Panc1 (cell line): ENCODE measurements at regions not wholly inside any gene's neighbourhood (a gene's known extent, or its start where the extent isn't known, plus 50 kb on each side); places are given as distances from the start of the nearest gene placed in this dataset.

ENCODE experiments used
- ATAC-seq: fragments of 200-7000 bp; cut with Tn5 transposase; 2 replicates; pipeline ENCODE4 v1.9.1; 2020; ENCODE audit warnings: mild to moderate bottlenecking, moderate library complexity
- BruUV-seq: library from RNA; stranded (reverse); fragments of 400-500 nt; replicated peaks from 2 replicates; lab custom pipeline; 2021; lab: Mats Ljungman, UMichigan
- CTCF ChIA-PET: fragments of 300-600 bp; sonication (Branson Sonifier 250); formaldehyde crosslinking; loops from one replicate; lab custom pipeline; 2022; ENCODE audit warnings: antibody characterized with exemption; lab: Charles Lee
- POLR2A ChIA-PET: fragments of 300-600 bp; sonication (Branson Sonifier 250); formaldehyde crosslinking; loops from one replicate; lab custom pipeline; 2022; ENCODE audit warnings: antibody characterized with exemption; lab: Charles Lee
- DNase-seq: peaks from one replicate; pipeline ENCODE4 v3.0.0-alpha.2; 2010; ENCODE audit warnings: low read depth, low spot score
- H3K27ac ChIP-seq: 2 replicates; pipeline ENCODE4 v1.5.1; 2011; ENCODE audit warnings: mild to moderate bottlenecking, low read length, inconsistent platforms
- H3K27me3 ChIP-seq: fragments of 200-500 bp; sonication (Bioruptor generic); 2 replicates; pipeline ENCODE4 v1.6.0; 2014; ENCODE audit warnings: low read length, inconsistent platforms; ENCODE audit not compliant: control insufficient read depth, insufficient read depth
- H3K36me3 ChIP-seq: fragments of 200-500 bp; sonication (Bioruptor generic); 2 replicates; pipeline ENCODE4 v1.5.1; 2014; ENCODE audit warnings: inconsistent platforms, mild to moderate bottlenecking, low read length, moderate library complexity; ENCODE audit not compliant: control insufficient read depth, insufficient read depth
- H3K4me1 ChIP-seq: 2 replicates; pipeline ENCODE4 v1.5.1; 2011; ENCODE audit warnings: inconsistent platforms, mild to moderate bottlenecking, low read length, moderate library complexity; ENCODE audit not compliant: control insufficient read depth, insufficient read depth
- H3K4me3 ChIP-seq, 2 experiments: 2 replicates each; pipeline ENCODE4 v1.5.1; 2011 to 2012; ENCODE audit warnings: low read depth in 2 of 2, low read length in 2 of 2, mild to moderate bottlenecking in 2 of 2, inconsistent platforms in 1 of 2, moderate library complexity in 1 of 2
- H3K9me3 ChIP-seq: fragments of 200-500 bp; sonication (Bioruptor generic); 2 replicates; pipeline ENCODE4 v1.5.1; 2014; ENCODE audit warnings: low read depth, mild to moderate bottlenecking, inconsistent platforms, low read length, moderate library complexity; ENCODE audit not compliant: control insufficient read depth, insufficient read depth
- POLR2AphosphoS5 ChIP-seq: IDR thresholded peaks from 2 replicates; pipeline ENCODE4 v1.6.1; 2012; ENCODE audit warnings: mild to moderate bottlenecking, low read depth, low read length, moderate library complexity
- SIN3A ChIP-seq: IDR thresholded peaks from 2 replicates; pipeline ENCODE4 v1.6.1; 2012; ENCODE audit warnings: low read depth, mild to moderate bottlenecking, low read length, moderate library complexity, borderline replicate concordance; ENCODE audit not compliant: insufficient read depth
- TCF7L2 ChIP-seq: IDR thresholded peaks from 2 replicates; pipeline ENCODE4 v1.6.1; 2011; ENCODE audit warnings: mild to moderate bottlenecking, low read depth, low read length, inconsistent platforms
- in situ Hi-C: cut with HindIII; loops from 2 replicates; pipeline ENCODE4 v1.10.0; 2016; ENCODE audit warnings: low sequenced_read_pairs, low pct_unique_long_range_greater_than_20kb
- intact Hi-C: fragments of 100-400 bp; cut with micrococcal nuclease; formaldehyde crosslinking; loops from one replicate; pipeline ENCODE4 v1.10.0; 2022; ENCODE audit not compliant: unreplicated experiment
- TF ChIP-seq, protein P1 (sequence below), 2 experiments: IDR thresholded peaks; 2 replicates each; pipeline ENCODE4 v1.6.1; 2011 to 2012; ENCODE audit warnings: low read depth in 2 of 2, control low read depth in 1 of 2, low read length in 1 of 2, mild to moderate bottlenecking in 1 of 2, moderate library complexity in 1 of 2; ENCODE audit not compliant: insufficient read depth in 1 of 2
- TF ChIP-seq, protein P2 (sequence below): fragments of 450-650 bp; IDR thresholded peaks from 2 replicates; pipeline ENCODE4 v1.5.1; 2017; ENCODE audit warnings: mild to moderate bottlenecking

DNA sequence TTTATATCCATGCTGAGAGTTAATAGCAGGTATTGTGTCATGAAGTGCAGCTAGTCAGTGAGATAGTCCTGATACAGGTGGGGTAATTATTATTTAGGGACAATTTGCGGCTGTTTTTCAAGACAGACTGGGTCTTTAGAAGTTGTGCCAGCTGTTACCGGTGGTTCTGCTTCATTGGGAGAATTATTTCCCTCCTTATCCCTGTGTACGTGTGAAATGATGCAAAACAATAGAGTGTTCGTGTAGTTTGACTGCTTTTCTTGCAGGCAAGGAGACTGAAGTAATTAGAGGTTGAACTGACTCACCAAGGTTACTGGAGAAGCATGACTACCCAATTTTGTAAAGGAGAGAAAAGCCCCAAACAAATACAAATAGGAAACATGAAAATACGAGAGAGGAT is 101.7 kb downstream of the ARRDC3 start:
- H3K36me3 ChIP-seq, result no peaks in the 10 kb centered on the region
- CTCF ChIA-PET, result no interaction called here
- intact Hi-C loops (no loop called here), in situ Hi-C loops (no loop called here)
- peak overlapping the region; percentile 98 for H3K27ac ChIP-seq
- peak; percentile 52 for DNase-seq
- ATAC-seq, result no peak; the same call in 1 of the 2 replicates
- no peak overlapping the region; a peak in 2 of 4 replicates for H3K4me3 ChIP-seq
- BruUV-seq, result no TSS peak
- peaks cover 13% of the 10 kb centered on the region; the same call in 1 of the 2 replicates for H3K9me3 ChIP-seq
- no peaks in the 10 kb centered on the region for H3K27me3 ChIP-seq
- TF ChIP-seq, protein P1, sequence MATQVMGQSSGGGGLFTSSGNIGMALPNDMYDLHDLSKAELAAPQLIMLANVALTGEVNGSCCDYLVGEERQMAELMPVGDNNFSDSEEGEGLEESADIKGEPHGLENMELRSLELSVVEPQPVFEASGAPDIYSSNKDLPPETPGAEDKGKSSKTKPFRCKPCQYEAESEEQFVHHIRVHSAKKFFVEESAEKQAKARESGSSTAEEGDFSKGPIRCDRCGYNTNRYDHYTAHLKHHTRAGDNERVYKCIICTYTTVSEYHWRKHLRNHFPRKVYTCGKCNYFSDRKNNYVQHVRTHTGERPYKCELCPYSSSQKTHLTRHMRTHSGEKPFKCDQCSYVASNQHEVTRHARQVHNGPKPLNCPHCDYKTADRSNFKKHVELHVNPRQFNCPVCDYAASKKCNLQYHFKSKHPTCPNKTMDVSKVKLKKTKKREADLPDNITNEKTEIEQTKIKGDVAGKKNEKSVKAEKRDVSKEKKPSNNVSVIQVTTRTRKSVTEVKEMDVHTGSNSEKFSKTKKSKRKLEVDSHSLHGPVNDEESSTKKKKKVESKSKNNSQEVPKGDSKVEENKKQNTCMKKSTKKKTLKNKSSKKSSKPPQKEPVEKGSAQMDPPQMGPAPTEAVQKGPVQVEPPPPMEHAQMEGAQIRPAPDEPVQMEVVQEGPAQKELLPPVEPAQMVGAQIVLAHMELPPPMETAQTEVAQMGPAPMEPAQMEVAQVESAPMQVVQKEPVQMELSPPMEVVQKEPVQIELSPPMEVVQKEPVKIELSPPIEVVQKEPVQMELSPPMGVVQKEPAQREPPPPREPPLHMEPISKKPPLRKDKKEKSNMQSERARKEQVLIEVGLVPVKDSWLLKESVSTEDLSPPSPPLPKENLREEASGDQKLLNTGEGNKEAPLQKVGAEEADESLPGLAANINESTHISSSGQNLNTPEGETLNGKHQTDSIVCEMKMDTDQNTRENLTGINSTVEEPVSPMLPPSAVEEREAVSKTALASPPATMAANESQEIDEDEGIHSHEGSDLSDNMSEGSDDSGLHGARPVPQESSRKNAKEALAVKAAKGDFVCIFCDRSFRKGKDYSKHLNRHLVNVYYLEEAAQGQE (IDR thresholded peaks at IDR 0.05; ENCODE audit: insufficient read depth in 1 of 2, low read depth in 2 of 2, low read length in 1 of 2), result no peak
- TF ChIP-seq TCF7L2, result no peak
- peaks cover 17% of the 10 kb centered on the region for H3K4me1 ChIP-seq
- POLR2A ChIA-PET, result interaction anchor here (1.0 to 1.4 kb wide), 3 partner anchors 84 to 102 kb away, joined by 3 to 14 read pairs (median 8); partner anchors contain the start of gene ARRDC3

DNA sequence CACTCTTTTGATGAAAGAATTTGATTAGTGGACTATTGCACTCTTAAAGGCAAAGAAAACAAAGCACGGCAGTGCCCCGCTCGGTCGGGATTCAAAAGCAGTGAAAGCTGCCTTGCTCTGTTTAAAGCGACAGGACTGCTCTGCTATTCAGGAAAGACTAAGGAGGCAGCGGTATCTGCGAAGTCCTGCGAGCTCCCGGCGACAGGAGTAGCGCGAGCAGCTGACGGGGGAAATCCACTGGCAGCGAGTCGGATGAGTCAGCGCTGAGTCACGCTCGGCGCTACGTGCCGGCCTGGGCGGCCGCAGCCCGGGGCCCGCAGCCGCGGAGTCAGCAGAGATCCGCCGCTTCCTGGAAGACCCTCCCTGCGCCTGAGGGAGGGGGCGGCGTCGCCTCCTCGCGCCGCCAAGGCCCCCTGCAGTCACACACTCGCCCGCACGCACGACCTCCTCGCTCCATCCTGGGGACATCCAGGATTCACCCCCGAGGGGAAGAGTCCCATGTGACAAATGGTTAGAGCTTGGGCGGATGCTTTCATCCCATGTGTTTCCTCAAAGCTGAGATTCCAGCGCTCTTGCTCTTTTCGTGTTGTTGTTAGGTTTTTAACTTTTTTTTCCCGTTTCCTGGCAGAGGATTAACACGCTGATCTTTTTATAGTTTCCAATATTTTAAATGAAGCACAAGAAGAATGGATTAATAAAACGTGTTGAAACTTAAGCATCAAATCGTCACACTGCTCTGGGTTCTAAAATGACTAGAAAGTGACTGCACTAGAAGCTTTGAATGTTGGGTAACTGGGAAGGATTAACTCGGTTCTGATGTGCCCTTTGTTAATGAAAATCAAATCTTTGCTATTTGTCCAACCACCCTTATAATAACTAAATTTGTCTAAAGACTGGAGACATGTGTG is 102.5 kb downstream of the ARRDC3 start:
- Histone ChIP-seq H3K4me1 (peaks cover 17% of the 10 kb centered on the region), H3K9me3 (peaks cover 11% of the 10 kb centered on the region; the same call in 1 of the 2 replicates), H3K36me3 (no peaks in the 10 kb centered on the region), H3K4me3 (peak overlapping the region; percentile 52 to 68), H3K27me3 (no peaks in the 10 kb centered on the region), H3K27ac (peak overlapping the region; percentile 98)
- in situ Hi-C loops, result no loop called here
- CTCF ChIA-PET, result interaction anchor here (0.6 kb wide), 1 partner anchor 20 kb away, joined by 7 read pairs; no protein-coding TSS in a partner anchor
- POLR2A ChIA-PET, result interaction anchor here (0.6 to 1.4 kb wide), 6 partner anchors 18 to 103 kb away, joined by 3 to 14 read pairs (median 7); partner anchors contain the start of gene ARRDC3
- DNase-seq (peak; percentile 93), ATAC-seq (peak; percentile 98)
- intact Hi-C loops, result loop anchor here (1.0 kb wide), 1 partner anchor 100 kb away; no protein-coding TSS in a partner anchor
- TF ChIP-seq, protein P2, sequence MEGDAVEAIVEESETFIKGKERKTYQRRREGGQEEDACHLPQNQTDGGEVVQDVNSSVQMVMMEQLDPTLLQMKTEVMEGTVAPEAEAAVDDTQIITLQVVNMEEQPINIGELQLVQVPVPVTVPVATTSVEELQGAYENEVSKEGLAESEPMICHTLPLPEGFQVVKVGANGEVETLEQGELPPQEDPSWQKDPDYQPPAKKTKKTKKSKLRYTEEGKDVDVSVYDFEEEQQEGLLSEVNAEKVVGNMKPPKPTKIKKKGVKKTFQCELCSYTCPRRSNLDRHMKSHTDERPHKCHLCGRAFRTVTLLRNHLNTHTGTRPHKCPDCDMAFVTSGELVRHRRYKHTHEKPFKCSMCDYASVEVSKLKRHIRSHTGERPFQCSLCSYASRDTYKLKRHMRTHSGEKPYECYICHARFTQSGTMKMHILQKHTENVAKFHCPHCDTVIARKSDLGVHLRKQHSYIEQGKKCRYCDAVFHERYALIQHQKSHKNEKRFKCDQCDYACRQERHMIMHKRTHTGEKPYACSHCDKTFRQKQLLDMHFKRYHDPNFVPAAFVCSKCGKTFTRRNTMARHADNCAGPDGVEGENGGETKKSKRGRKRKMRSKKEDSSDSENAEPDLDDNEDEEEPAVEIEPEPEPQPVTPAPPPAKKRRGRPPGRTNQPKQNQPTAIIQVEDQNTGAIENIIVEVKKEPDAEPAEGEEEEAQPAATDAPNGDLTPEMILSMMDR, result no peak
- TF ChIP-seq SIN3A, result peak; percentile 97
- peak; percentile 99 for TF ChIP-seq TCF7L2
- peak; percentile 89 for TF ChIP-seq POLR2AphosphoS5
- TF ChIP-seq, protein P1 (IDR thresholded peaks at IDR 0.05; ENCODE audit: insufficient read depth in 1 of 2, low read depth in 2 of 2, low read length in 1 of 2), result no peak; a peak in 2 of 4 replicates
- BruUV-seq, result TSS peak; percentile 99
